Globus pallidus (tissue), 1 donor: ENCODE measurements at regions not wholly inside any gene's neighbourhood (a gene's known extent, or its start where the extent isn't known, plus 50 kb on each side); places are given as distances from the start of the nearest gene placed in this dataset.
"Not testable (repeated sequence)": the region's sequence is repeated elsewhere in the genome, so short reads cannot be mapped to it uniquely, and the experiment has no call there.

ENCODE experiments used
- DNase-seq: peaks from one replicate; pipeline ENCODE4 v3.0.0-alpha.2; 2015; ENCODE audit warnings: low spot score

DNA sequence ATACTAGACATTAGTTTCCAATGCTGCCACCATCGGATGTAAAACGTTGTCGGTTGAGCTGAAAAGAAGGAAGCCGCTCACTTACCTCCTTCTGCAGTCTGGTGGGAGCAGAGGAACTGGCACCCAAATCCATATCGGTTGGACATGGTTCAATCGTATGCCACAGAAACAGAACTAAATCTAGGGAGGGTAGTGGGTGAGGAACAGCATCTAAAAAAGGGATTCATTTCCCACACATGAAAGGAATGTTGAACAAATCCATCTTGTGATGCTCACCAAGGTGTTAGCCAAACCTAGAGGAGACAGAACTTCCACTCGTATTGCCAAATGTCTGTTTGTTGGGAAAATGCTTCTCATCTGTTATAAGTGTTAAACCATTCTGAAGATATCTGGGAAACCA, 532.7 kb downstream of the NLGN4X start:
- DNase-seq: no peak

DNA sequence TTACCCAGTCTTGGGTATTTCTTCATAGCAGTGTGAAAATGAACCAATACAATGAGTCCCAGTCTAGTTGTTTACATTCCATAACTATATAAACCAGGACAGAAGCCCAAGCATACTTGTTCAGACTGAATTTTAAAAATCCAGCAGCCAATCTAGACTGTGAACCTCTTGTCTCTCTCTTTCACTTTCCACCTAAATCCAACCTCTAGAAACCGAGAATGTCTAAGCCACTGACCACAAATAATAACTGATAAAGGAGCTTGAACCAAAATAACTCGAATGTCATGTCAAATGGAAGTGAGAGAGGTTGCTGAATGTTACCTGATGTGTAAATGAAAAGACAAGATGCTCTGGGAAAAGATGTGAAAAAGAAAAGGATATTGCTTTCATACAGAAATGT, 544.7 kb downstream of the NLGN4X start:
- no peak for DNase-seq

DNA sequence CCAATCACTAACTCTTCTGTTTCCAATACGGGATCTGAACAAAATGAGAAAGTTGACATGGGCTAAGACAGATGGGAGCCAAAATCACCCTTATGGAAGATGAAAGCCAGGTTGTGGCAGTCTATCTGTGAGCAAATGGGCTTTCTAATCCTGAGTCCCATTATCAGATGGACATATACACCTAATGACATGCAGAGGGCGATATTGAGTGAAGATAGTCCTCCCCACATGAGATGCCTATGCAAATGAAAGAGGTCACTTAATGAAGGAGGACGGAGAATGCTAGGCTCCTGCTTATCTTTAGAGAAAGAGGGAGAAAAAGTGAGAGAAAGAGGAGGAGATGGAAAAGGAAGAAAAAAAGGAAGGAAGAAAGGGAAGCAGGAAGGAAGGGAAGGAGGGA, 547.5 kb downstream of the NLGN4X start:
- DNase-seq: no peak

DNA sequence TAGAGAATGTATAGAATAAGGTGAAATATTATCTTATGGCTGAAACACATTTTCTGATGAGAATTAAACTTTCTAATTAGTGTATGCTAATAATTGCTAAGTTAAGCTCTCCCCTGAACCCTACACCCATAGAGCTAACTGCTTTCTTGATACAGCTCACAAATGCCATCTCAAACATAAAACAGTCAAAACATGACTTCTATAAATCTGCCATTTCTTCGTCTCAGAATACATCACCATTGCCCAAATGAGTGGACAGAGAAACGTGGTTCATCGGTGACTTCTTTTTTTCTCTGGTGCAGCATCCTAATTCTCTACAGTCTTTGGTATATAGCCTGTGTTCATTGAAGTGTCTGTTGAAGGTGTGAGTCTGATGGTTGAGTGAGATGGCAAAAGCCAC, 554.6 kb downstream of the NLGN4X start:
- DNase-seq: no peak

DNA sequence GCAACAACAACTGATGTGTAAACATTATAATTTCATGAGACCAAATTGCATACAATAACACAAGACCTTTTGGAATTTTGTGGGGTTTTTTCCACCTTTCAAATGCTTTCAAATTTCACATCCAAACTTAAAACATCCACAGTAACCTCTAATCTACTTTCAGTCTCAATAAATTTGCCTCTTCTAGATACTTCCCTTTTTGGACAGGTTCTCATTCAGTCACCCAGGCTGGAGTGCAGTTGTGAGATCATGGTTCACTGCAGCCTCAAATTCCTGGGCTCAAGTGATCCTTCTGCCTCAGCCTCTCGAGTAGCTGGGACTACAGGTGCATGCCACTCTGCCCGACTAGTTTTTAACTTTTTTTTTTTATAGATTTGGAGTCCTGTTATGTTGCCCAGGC, 556.6 kb downstream of the NLGN4X start:
- no peak for DNase-seq

DNA sequence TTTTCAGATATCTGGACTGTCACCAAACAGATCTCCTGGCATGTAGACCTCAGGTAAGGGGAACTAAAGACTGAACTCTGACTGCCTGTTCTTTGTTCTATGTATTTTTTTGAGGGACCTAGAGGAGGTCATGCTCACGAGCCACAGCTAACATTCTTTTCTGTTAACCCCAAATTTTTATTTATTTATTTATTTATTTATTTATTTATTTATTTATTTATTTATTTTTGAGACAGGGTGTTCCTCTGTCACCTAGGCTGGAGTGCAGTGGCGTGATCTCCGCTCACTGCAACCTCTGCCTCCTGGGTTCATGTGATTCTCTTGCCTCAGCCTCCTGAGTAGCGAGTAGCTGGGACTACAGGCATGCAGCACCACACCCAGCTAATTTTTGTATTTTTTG, 562.0 kb downstream of the NLGN4X start:
- DNase-seq: not testable (repeated sequence)

DNA sequence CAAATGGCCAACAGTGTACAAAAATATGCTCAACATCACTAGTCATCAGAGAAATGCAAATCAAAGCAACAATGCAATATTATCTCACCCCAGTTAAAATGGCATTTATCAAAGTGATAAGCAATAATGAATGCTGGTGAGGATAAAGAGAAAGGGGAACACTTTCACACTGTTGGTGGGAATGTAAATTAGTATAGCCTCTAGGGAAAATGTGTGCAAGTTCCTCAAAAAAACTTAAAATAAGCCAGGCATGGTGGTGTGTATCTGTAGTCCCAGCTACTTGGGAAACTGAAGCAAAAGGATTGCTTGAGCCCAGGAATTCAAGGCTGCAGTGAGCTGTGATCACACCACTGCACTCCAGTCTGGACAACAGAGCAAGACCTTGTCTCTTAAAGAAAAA, 572.1 kb downstream of the NLGN4X start:
- no peak for DNase-seq

DNA sequence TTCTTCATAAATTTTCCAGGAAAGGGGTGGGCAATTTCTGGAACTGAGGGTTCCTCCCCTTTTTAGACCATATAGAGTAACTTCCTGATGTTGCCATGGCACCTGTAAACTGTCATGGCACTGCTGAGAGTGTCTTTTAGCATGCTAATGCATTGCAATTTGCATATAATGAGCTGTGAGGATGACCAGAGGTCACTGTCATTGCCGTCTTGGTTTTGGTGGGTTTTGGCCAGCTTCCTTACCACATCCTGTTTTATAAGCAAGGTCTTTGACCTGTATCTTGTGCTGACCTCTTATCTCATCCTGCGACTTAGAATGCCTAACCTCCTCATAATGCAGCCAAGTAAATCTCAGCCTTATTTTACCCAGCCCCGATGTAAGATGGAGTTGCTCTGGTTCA, 577.8 kb downstream of the NLGN4X start:
- no peak for DNase-seq

DNA sequence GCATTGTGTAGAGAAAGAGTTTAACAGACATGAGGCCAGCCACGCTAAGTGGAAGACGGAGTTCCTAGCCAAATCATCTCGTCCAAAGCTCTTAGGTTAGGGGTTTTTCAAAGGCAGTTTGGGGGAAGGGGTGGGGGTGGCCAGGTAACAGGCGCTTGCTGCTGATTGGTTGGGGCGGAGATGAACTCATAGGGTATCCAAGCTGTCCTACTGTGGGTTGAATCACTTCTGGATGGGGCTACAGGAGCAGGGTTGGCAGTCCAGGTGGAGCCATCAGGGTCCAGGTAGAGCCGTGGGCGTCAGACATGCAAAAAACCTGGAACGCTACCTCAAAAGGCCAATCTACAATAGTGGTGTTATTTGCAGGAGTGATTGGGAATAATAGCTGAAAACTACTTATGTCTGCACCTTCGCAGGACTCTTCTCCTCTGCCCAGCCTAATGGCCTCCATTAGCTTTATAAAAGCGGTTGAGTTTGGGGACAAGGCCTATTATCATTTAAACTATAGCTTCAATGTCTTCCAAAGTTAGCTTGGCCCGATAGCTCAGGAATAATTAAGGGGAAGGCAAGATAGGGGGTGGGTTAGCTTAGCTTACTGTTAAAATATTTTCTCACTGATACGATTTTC, 579.6 kb downstream of the NLGN4X start:
- no peak for DNase-seq

DNA sequence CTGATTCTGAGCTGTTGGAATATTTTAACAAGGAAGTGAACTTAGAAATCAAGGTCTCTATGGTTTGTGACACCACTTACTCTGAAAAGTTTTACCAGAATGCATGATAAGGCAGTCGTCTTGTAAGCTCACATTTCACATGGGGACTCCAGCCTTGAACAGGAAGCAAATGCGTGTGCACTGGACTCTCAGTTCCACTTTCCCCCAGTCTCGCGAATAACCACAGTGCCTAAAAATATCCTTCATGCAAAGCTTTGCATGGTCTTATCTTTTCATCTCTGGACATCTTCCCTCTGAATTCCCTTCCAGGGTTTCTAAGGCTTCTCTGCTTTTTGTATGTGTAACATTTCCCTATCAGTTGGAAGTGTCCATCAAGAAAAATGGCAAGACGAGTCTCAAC, 581.8 kb downstream of the NLGN4X start:
- DNase-seq: peak; percentile 40

DNA sequence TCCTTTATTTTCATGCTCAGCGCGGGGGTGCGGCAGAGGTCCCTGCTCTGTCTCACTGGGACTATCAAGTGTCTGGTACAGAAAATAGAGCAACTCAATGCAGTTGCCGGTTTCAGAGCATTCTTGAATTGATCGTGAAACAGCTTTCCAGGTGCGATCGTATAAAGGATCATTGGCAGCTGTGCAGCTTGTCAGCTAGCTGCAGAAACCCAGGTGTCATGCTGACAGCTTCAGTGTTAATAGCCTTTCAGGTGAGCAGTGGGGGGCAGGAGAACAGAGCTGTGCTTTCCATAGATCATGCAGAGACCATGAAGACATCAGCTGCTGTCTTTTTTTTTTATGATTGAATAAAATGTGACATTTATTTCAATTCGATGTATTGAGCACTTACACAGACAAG, 583.9 kb downstream of the NLGN4X start:
- no peak for DNase-seq

DNA sequence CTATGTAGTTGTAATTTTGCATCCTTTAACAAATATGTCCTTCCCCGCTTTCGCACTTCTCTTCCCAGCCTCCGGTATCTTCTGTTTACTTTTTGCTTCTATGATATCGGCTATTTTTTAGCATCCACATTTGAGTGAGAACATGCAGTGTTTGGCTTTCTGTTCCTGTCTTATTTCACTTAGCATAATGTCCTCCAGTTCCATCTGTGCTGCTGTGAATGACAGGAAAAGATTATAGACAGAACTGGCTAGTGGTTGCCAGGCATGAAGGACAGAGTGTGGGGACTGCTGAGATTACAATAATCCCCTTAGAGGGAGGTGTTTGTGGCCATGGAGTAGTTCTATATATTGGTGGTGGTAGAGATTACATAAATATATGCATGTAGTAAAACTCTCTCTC, 588.6 kb downstream of the NLGN4X start:
- DNase-seq: no peak

DNA sequence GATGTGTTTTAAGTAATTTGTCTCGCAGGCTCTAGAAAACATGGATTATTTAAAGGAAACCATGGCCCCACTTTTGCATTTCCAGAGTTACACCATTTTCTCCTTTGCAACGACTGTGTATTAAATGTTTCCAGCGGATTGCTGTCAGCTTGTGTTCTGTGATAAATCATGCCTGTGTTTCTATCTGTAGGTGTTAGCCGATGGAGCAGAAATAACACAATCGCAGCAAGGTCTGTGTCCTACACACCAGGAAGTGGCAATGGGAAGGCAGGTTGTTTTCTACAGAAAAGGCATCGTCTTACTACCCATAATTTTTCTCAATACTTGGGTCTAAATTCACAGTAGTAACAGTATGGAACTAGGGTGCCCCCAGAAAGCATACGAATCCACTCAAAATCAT, 590.1 kb downstream of the NLGN4X start:
- no peak for DNase-seq

DNA sequence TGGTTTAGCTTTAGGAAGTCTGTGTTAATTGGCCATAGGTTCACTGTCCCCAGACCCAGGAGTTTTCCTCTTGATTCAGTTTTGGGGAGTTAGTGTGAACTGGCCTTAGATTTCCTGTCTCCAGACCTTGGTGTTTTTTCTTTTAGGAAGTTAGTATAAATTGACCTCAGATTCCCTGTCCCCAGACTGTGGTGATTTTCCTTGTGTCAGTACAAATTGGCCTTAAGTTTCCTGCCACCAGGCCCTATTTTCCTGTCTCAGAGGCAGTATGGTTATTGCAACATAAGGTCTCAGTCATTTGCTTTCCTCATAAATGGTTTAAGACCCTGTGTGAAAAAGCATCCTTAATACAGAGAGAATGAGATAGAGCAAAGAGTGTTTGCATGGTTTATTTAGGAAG, 595.8 kb downstream of the NLGN4X start:
- DNase-seq: no peak

DNA sequence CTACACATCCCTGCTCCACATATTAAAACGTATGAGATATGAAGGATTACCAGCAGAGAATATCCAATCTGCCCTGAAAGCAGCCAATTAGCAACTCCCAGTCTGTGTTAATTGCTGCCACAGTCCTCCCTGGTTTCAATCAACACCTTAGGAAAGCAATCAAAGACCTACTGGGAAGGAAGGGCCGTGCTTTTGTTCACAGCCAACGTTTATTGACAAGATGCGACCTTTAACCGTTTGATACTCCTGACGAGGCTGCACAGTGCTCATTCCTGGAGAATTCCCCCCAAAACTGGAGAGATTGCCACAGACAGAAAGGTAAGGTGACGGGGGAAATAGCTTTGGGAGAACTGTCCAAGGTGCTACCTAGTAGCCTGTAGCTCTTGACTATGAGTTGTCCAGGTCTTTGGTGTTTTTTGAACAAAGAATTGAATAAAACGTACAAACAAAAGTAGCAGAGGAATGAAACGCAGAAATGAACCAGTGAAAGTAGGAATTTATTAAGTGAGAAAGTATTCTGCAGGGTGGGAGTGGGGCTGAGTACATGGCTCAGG, 596.5 kb downstream of the NLGN4X start:
- no peak for DNase-seq

DNA sequence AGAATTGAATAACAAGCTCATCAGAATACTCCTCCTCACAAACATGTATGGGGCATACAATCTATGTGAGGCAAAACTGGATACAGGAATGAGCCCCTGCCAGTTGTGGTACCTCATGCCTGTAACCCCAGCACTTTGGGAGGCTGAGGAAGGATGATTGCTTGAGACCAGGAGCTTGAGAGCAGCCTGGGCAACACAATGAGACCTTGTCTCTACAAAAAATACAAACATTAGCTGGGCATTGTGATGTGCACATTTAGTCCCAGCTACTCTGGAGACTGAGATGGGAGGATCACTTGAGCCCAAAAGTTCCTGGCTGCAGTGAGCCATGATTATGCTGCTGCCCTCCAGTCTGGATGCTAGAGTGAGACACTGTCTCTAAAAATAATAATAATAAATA, 611.0 kb downstream of the NLGN4X start:
- peak; percentile 62 for DNase-seq

DNA sequence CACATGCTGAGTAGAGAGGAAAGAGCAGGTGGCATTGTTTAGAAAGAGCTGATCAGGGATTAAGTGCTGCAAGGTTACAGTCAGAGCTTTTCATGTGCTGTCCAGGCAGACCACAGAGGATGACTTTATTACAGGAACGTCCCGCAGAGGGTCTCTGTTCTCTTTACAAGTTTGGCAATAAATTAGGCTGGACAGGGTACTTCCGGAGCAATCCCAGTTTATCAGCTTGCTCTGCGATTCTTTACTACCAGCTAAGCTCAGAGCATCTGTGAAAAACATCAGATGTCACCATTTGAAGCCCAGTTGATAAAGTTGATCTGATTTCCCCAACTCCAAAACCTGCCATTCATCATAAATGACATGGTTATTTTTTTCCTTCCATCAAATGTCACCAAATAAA, 633.1 kb downstream of the NLGN4X start:
- DNase-seq: no peak

DNA sequence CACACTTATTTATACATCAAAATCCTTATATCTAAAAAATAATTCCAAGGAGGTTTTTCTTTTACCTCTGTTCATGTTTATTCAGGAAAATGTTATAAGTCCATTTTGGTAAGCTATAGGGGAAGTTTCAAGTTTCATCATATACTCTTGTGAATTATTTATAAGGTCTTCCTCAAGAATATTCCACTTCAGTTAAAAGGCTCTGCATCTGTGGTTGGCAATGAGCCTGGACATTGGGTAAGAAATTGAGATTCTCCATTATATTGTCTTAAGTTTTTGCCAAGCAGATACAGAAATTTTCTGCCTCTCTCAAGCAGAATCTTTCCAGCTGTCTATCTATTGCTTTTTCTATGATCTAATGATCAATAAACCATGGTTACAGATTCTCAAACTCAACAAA, 641.9 kb downstream of the NLGN4X start:
- DNase-seq: no peak

DNA sequence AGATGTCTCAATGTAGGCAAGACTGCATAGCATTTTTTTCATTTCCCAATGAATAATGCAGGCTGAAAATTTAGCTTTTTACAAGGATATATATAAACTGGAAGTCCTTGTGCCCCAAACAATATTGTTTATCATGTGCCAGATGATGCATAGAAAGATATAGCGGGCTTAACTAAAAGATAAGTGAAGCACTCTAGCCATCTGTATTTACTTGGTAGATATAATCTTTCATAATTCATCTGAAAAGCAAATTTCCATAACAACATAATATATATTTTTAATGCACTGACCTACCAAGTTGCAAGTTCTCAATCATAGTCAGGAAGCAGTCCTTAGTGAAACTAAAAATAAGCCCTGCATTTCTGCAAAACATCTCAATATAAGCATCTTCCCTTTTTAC, 653.3 kb downstream of the NLGN4X start:
- DNase-seq: no peak

DNA sequence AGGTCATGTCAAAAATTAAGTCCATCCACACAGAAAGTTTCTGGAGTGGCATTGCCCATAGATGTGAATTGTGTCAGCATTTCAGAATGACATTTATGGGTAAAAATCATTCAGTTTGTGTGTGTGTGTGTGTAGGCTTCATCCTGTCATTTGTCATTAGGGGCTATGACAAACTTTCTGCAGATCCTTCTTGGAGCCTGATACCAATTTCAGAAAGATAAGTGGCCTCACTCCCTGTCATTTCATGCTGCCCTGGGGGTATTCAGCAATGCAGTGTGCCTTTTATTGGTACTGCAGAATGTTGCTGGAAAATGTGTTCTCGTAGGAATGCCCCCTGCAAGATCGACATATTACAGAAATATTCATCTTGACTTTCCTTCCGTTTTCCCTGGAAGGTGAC, 659.7 kb downstream of the NLGN4X start:
- DNase-seq: no peak

DNA sequence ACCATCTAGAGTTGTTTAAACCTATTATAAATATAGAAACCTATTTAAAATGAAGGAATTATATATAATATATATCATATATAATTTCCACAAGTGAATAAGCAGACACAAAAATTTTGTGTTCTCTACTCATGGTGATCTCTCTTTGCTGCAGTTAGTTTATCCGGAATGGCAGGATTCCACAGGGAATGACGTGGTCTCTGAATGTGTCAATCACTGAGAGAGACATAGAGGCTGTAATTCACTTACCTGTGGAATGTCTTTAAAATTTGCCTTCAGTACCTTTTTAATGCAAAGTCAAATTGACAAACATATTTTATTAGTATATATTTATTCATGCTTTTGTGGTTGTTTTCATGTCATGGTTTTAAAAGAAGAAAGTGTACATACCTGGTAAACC, 669.3 kb downstream of the NLGN4X start:
- DNase-seq: no peak

DNA sequence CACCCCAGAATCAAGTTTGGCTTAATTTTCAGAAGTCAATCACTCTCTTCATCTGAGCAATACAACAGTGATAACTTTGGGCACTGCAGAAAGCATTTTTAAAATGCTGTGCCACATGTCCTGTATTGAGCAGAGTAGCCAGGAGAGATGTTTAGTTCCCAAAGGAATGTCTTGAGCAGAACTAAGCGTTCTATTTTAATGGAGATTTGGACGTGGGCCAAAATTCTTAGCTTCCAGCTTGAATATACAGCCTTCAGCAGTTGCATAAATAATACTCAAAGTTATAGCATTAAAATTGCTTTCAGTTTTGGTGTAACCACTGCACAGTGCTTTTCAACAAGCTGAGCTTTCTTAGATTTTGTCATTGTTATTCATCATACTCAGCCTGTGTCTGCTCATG, 679.2 kb downstream of the NLGN4X start:
- DNase-seq: no peak

DNA sequence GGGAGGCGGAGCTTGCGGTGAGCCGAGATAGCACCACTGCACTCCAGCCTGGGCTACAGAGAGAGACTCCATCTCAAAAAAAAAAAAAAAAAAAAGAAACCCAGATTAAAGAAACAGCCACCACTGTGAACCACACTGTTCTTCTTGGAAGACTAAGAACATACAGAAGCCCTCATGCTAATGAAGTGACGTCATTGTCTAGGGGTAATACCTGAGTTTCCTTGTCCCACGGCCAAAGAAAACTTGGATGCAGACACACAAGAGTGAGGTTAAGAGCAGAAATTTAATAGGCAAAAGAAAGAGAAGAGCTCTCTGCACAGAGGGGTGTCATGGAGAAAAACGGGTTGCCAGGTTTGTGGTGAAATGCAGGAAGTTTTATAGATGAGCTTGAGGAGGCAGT, 691.6 kb downstream of the NLGN4X start:
- DNase-seq: no peak

DNA sequence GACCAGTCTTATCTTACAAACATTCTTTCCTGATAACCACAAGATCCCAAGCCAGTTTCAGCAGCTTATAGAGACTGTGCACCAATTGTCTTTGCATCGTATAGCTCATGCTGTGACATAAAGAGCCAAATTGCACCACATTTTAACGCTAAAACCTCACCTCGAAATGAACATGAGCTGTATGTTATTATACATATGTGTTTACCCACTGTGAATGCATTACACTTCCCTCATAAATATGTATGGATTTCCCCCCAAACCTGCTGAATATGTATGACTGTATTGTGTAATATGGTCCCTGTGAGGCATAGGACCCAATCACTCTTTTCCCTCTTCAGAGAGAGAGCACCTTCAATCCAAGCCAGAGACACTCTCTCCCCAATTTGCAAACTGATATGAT, 692.4 kb downstream of the NLGN4X start:
- no peak for DNase-seq

DNA sequence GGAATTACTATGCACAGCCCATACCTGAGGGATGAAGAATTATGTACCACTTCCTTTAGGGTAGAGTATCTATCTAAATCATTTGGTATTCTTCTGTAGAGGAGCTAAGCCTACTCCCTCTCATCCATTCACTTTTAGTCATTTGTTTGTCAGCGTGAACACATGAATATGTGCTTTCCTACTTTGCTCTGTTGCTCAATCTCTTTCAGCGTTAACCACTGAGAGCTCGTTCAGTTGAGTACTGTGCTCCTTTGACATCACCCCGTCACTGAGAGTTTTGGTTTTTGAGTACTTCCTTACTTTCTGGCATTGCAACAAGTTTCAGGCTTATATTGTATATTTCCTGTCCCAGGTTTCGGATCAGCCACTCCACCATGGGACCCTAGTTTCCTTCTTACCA, 700.6 kb downstream of the NLGN4X start:
- no peak for DNase-seq
